Neutrophil (primary cell): ENCODE measurements at regions not wholly inside any gene's neighbourhood (a gene's known extent, or its start where the extent isn't known, plus 50 kb on each side); places are given as distances from the start of the nearest gene placed in this dataset.

Experiments
- H3K27ac ChIP-seq: fragments of 200-600 bp; sonication (generic); 2 replicates; pipeline ENCODE4 v1.5.1; 2016; ENCODE audit warnings: mild to moderate bottlenecking, moderate library complexity
- H3K27me3 ChIP-seq: fragments of 200-600 bp; sonication (generic); 2 replicates; pipeline ENCODE4 v1.6.0; 2016; ENCODE audit warnings: mild to moderate bottlenecking
- H3K36me3 ChIP-seq: fragments of 200-600 bp; sonication (generic); 2 replicates; pipeline ENCODE4 v1.5.1; 2017
- H3K4me1 ChIP-seq, 2 experiments: fragments of 200-600 bp in 1 of 2; sonication (generic) in 1 of 2; 1 replicate in 1 of 2; 2 replicates in 1 of 2; pipeline versions ENCODE4 v1.5.1 to v1.6.1; 2013 to 2016; ENCODE audit warnings: low read depth in 1 of 2, low read length in 1 of 2, mild to moderate bottlenecking in 1 of 2, moderate library complexity in 1 of 2; ENCODE audit not compliant: control insufficient read depth in 1 of 2, insufficient read depth in 1 of 2
- H3K4me3 ChIP-seq, 2 experiments: fragments of 200-600 bp in 1 of 2; sonication (generic) in 1 of 2; 1 replicate in 1 of 2; 2 replicates in 1 of 2; pipeline ENCODE4 v1.5.1; 2013 to 2016; ENCODE audit warnings: low read depth in 1 of 2, low read length in 1 of 2, mild to moderate bottlenecking in 1 of 2, moderate library complexity in 1 of 2
- H3K9me3 ChIP-seq: fragments of 200-600 bp; sonication (generic); 2 replicates; pipeline ENCODE4 v1.5.1; 2016
- CTCF ChIP-seq: fragments of 200-600 bp; sonication (generic); IDR thresholded peaks from 2 replicates; pipeline ENCODE4 v1.5.1; 2016; ENCODE audit warnings: antibody characterized with exemption

- no peaks in the 10 kb centered on the region for H3K27me3 ChIP-seq
- H3K36me3 ChIP-seq = no peaks in the 10 kb centered on the region
- no peaks in the 10 kb centered on the region for H3K9me3 ChIP-seq
- no peak overlapping the region for H3K27ac ChIP-seq
- no peak for TF ChIP-seq CTCF
- H3K4me3 ChIP-seq = no peak overlapping the region
- no peaks in the 10 kb centered on the region for H3K4me1 ChIP-seq
Observed at GRCh38 chr3:5270666-5271371, 83.3 kb downstream of the EDEM1 start.

- H3K36me3 ChIP-seq = no peaks in the 10 kb centered on the region
- TF ChIP-seq CTCF = no peak
- H3K27ac ChIP-seq = no peak overlapping the region
Observed at GRCh38 chr3:5271372-5271683, 83.8 kb downstream of the EDEM1 start.

GRCh38 chr3:5272387-5272786 is 84.9 kb downstream of the EDEM1 start:
- Histone ChIP-seq H3K27ac (no peak overlapping the region), H3K4me1 (no peaks in the 10 kb centered on the region), H3K27me3 (no peaks in the 10 kb centered on the region), H3K36me3 (no peaks in the 10 kb centered on the region), H3K4me3 (no peak overlapping the region), H3K9me3 (no peaks in the 10 kb centered on the region)
- TF ChIP-seq CTCF = no peak

More at GRCh38 chr3:5271372-5271683, 83.8 kb downstream of the EDEM1 start:
- Histone ChIP-seq H3K4me1 (no peaks in the 10 kb centered on the region), H3K27me3 (no peaks in the 10 kb centered on the region), H3K9me3 (no peaks in the 10 kb centered on the region), H3K4me3 (no peak overlapping the region)

- Histone ChIP-seq H3K9me3 (no peaks in the 10 kb centered on the region), H3K27me3 (no peaks in the 10 kb centered on the region), H3K27ac (no peak overlapping the region), H3K36me3 (no peaks in the 10 kb centered on the region), H3K4me3 (no peak overlapping the region), H3K4me1 (no peaks in the 10 kb centered on the region)
- TF ChIP-seq CTCF = no peak
Observed at GRCh38 chr3:5274091-5274490, 86.6 kb downstream of the EDEM1 start.

- H3K4me3 ChIP-seq = no peak overlapping the region
- H3K27ac ChIP-seq = no peak overlapping the region
- H3K36me3 ChIP-seq = no peaks in the 10 kb centered on the region
- no peak for TF ChIP-seq CTCF
- no peaks in the 10 kb centered on the region for H3K27me3 ChIP-seq
- no peaks in the 10 kb centered on the region for H3K9me3 ChIP-seq
- no peaks in the 10 kb centered on the region for H3K4me1 ChIP-seq
Observed at GRCh38 chr3:5275529-5275928, 88.0 kb downstream of the EDEM1 start.
